ENCODE measurements at regions not wholly inside any gene's neighbourhood (a gene's known extent, or its start where the extent isn't known, plus 50 kb on each side); places are given as distances from the start of the nearest gene placed in this dataset.

GRCh38 chr2:5250482-5250881 lies 441.7 kb upstream of the SOX11 start:
- H3K4me2 ChIP-seq (ENCODE audit: low read depth, low read length), result no peak overlapping the region
- ATAC-seq (no peak), DNase-seq (ENCODE audit: low spot score) (no peak), FAIRE-seq (no peak)
- no peaks in the 10 kb centered on the region for H3K79me2 ChIP-seq (ENCODE audit: insufficient read depth, low read length)
- H3K27ac ChIP-seq (ENCODE audit: extremely low read length, insufficient read depth, low read length), result no peak overlapping the region
- no peak overlapping the region for H3K9ac ChIP-seq (ENCODE audit: insufficient read depth, low read depth, low read length)
- TF ChIP-seq ELF3 (CRISPR knock-in tag; IDR thresholded peaks at IDR 0.05) (no peak), SNAPC5 (CRISPR knock-in tag; IDR thresholded peaks at IDR 0.05; ENCODE audit: borderline replicate concordance) (no peak), MED13 (CRISPR knock-in tag; IDR thresholded peaks at IDR 0.05) (no peak), HCFC1 (IDR thresholded peaks at IDR 0.05; ENCODE audit: low read depth, low read length) (no peak), HMGA1 (CRISPR knock-in tag; conservative IDR thresholded peaks at IDR 0.05) (no peak), ATF1 (CRISPR knock-in tag; IDR thresholded peaks at IDR 0.05) (no peak), NR0B2 (CRISPR knock-in tag; IDR thresholded peaks at IDR 0.05) (no peak), ZNF792 (CRISPR knock-in tag; IDR thresholded peaks at IDR 0.05) (no peak), SRF (IDR thresholded peaks at IDR 0.05; ENCODE audit: low read depth, low read length) (no peak), KAT8 (CRISPR knock-in tag; IDR thresholded peaks at IDR 0.05) (no peak)
- TF ChIP-seq, protein P1, sequence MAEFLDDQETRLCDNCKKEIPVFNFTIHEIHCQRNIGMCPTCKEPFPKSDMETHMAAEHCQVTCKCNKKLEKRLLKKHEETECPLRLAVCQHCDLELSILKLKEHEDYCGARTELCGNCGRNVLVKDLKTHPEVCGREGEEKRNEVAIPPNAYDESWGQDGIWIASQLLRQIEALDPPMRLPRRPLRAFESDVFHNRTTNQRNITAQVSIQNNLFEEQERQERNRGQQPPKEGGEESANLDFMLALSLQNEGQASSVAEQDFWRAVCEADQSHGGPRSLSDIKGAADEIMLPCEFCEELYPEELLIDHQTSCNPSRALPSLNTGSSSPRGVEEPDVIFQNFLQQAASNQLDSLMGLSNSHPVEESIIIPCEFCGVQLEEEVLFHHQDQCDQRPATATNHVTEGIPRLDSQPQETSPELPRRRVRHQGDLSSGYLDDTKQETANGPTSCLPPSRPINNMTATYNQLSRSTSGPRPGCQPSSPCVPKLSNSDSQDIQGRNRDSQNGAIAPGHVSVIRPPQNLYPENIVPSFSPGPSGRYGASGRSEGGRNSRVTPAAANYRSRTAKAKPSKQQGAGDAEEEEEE (CRISPR knock-in tag; IDR thresholded peaks at IDR 0.05; ENCODE audit: borderline replicate concordance), result no peak
- H2AFZ ChIP-seq (ENCODE audit: low read length), result no peak overlapping the region
- H3K4me3 ChIP-seq (replicated peaks in 1 of 3; ENCODE audit: insufficient read depth in 1 of 3, low read depth in 2 of 3, low read length in 3 of 3), result no peak overlapping the region
- 19% methylated on average over 5 of the region's 5 CpGs for WGBS (ENCODE audit: low lambda C conversion rate)
- CTCF ChIA-PET (ENCODE audit: low intra/inter-chr PET ratio, low total read pairs), result no interaction called here
- H3K36me3 ChIP-seq (replicated peaks in 1 of 2; ENCODE audit: control insufficient read depth in 1 of 2, insufficient read depth in 2 of 2, low read length in 2 of 2), result no peaks in the 10 kb centered on the region
- H3K27me3 ChIP-seq (ENCODE audit: control insufficient read depth in 1 of 2, insufficient read depth in 2 of 2, low read length in 2 of 2), result no peaks in the 10 kb centered on the region
- no peaks in the 10 kb centered on the region for H4K20me1 ChIP-seq (ENCODE audit: insufficient read depth, low read length)
- H3K4me1 ChIP-seq (ENCODE audit: insufficient read depth, low read length), result no peaks in the 10 kb centered on the region
- POLR2A ChIA-PET, result no interaction called here
- peaks cover 81% of the 10 kb centered on the region for H3K9me3 ChIP-seq (ENCODE audit: low read length)
- intact Hi-C loops (cut with micrococcal nuclease; ENCODE audit: unreplicated experiment), result no loop called here
- BruUV-seq (replicated peaks), result no TSS peak
- in situ Hi-C loops (cut with HindIII; ENCODE audit: extremely low pct_ligation_motif_present, low pct_unique_long_range_greater_than_20kb), result no loop called here
